Endodermal cell (in vitro differentiated cells): ENCODE measurements at regions not wholly inside any gene's neighbourhood (a gene's known extent, or its start where the extent isn't known, plus 50 kb on each side); places are given as distances from the start of the nearest gene placed in this dataset.

Experiments
- DNase-seq: peaks from one replicate; pipeline ENCODE4 v3.0.0-alpha.2; 2017
- H3K27ac ChIP-seq: 2 replicates; pipeline ENCODE4 v1.5.1; 2013; ENCODE audit warnings: mild to moderate bottlenecking, low read depth, low read length, moderate library complexity
- H3K27me3 ChIP-seq: 2 replicates; pipeline ENCODE4 v1.6.1; 2013; ENCODE audit warnings: mild to moderate bottlenecking, low read length, moderate library complexity; ENCODE audit not compliant: insufficient read depth, control insufficient read depth, poor library complexity, severe bottlenecking
- H3K36me3 ChIP-seq: 2 replicates; pipeline ENCODE4 v1.7.0; 2013; ENCODE audit warnings: mild to moderate bottlenecking, low read length, moderate library complexity; ENCODE audit not compliant: control insufficient read depth, insufficient read depth
- H3K4me1 ChIP-seq: one replicate; pipeline ENCODE4 v1.7.0; 2013; ENCODE audit warnings: low read length; ENCODE audit not compliant: control insufficient read depth, insufficient read depth
- H3K4me3 ChIP-seq: 2 replicates; pipeline ENCODE4 v1.5.1; 2013; ENCODE audit warnings: mild to moderate bottlenecking, low read length, moderate library complexity
- H3K9ac ChIP-seq: 2 replicates; pipeline ENCODE4 v1.6.1; 2013; ENCODE audit warnings: mild to moderate bottlenecking, low read length, moderate library complexity; ENCODE audit not compliant: poor library complexity, severe bottlenecking; ENCODE audit errors: extremely low read depth
- H3K9me3 ChIP-seq: 2 replicates; pipeline ENCODE4 v1.6.1; 2013; ENCODE audit warnings: mild to moderate bottlenecking, low read length, moderate library complexity; ENCODE audit not compliant: control insufficient read depth
- H3K27ac Mint-ChIP-seq: 2 replicates; pipeline ENCODE4 v1.8.0; 2020; ENCODE audit warnings: mixed read lengths
- H3K27me3 Mint-ChIP-seq: 2 replicates; pipeline ENCODE4 v1.8.0; 2021; ENCODE audit warnings: mild to moderate bottlenecking, mixed read lengths; ENCODE audit not compliant: insufficient read depth
- H3K36me3 Mint-ChIP-seq: 2 replicates; pipeline ENCODE4 v1.8.0; 2020; ENCODE audit warnings: low read depth, mixed read lengths
- H3K4me1 Mint-ChIP-seq: 2 replicates; pipeline ENCODE4 v1.8.0; 2020; ENCODE audit warnings: mixed read lengths
- H3K4me3 Mint-ChIP-seq: 2 replicates; pipeline ENCODE4 v1.8.0; 2020; ENCODE audit warnings: mild to moderate bottlenecking, moderate library complexity, mixed read lengths
- H3K9me3 Mint-ChIP-seq: 2 replicates; pipeline ENCODE4 v1.8.0; 2020; ENCODE audit warnings: mild to moderate bottlenecking, mixed read lengths
- WGBS, 2 experiments: methylation state at CpG; one replicate each; pipeline versions ENCODE4 v1.1.5 to v1.1.7; 2013; ENCODE audit warnings: missing lambda C conversion rate in 2 of 2, mixed read lengths in 1 of 2; ENCODE audit not compliant: insufficient coverage in 1 of 2, insufficient read length in 1 of 2; 5-methylcytosine and 5-hydroxymethylcytosine counted together
- TF ChIP-seq, protein P1 (sequence below): fragments of 200-600 bp; sonication (generic); conservative IDR thresholded peaks from 2 replicates; pipeline ENCODE4 v1.5.0; 2021; ENCODE audit warnings: antibody characterized with exemption, mild to moderate bottlenecking

DNA sequence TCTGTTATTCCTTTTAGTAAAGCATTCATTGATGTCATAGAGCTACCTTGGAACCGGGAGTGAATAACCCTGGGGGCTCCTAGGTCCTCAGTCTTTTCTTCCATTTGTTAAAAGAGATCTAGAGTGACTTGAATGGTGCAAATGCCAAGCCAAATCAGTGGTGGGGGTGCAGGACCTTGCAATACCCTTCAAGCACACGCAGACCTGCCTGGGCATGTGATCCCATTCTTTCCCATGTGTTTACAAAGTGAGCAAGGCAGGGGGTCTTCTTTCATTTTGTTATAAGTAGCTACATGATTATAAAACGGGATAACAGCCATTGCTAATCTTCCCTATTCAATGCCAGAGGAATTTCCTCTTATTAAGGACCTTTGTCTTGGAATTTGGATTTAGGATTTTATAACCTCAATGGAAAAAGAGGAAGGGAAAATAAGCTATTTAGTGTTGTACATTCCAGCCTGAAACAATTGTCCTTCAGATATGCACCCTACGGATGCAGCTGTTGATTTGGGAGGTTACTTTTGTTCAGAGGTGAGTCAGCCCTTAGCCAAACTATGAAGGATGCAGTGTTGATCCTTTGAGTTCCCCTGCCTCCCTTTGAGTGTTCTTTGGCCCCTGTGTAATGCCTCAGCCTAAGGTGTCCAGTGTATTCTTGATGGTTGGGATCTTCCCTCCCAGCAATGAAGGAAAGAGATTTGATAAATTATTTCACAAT lies 623.8 kb upstream of the HTR2C start:
- H3K9me3 Mint-ChIP-seq = peaks cover 2% of the 10 kb centered on the region
- no peaks in the 10 kb centered on the region for H3K27me3 Mint-ChIP-seq
- peaks cover 39% of the 10 kb centered on the region for H3K36me3 Mint-ChIP-seq
- Histone ChIP-seq H3K27me3 (no peaks in the 10 kb centered on the region), H3K4me3 (no peak overlapping the region), H3K27ac (no peak overlapping the region), H3K9ac (no peak overlapping the region), H3K9me3 (no peaks in the 10 kb centered on the region), H3K36me3 (no peaks in the 10 kb centered on the region), H3K4me1 (no peaks in the 10 kb centered on the region)
- H3K4me3 Mint-ChIP-seq = no peak overlapping the region
- 42% methylated on average over 3 of the region's 4 CpGs; no CpG with 5 or more reads in 1 of the 2 experiments for WGBS, 2 experiments
- DNase-seq = peak; percentile 62
- TF ChIP-seq, protein P1, sequence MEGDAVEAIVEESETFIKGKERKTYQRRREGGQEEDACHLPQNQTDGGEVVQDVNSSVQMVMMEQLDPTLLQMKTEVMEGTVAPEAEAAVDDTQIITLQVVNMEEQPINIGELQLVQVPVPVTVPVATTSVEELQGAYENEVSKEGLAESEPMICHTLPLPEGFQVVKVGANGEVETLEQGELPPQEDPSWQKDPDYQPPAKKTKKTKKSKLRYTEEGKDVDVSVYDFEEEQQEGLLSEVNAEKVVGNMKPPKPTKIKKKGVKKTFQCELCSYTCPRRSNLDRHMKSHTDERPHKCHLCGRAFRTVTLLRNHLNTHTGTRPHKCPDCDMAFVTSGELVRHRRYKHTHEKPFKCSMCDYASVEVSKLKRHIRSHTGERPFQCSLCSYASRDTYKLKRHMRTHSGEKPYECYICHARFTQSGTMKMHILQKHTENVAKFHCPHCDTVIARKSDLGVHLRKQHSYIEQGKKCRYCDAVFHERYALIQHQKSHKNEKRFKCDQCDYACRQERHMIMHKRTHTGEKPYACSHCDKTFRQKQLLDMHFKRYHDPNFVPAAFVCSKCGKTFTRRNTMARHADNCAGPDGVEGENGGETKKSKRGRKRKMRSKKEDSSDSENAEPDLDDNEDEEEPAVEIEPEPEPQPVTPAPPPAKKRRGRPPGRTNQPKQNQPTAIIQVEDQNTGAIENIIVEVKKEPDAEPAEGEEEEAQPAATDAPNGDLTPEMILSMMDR = no peak
- H3K27ac Mint-ChIP-seq = peak overlapping the region; percentile 58
- H3K4me1 Mint-ChIP-seq = peaks cover 13% of the 10 kb centered on the region

DNA sequence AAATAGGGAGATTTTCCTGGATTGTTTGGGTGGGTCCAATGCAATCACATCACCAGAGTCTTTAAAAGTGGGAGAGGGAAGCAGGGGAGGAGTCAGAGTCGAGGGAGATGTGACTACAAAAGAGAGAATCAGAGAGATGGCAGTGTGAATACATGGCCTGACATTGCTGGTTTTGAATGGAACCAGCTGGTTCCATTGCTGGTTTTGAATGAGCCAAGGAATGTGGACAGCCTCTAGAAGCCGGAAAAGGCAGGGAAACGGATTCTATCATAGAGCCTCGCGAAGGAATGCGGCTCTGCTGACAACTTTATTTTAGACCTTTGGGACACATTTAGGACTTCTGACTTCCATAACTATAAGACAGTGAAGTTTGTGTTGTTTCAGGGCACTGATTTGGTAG lies 627.0 kb upstream of the HTR2C start:
- Mint-ChIP-seq H3K27ac (no peak overlapping the region), H3K36me3 (peaks cover 64% of the 10 kb centered on the region)
- WGBS, 2 experiments = 96% methylated on average over 6 of the region's 6 CpGs; no CpG with 5 or more reads in 1 of the 2 experiments

DNA sequence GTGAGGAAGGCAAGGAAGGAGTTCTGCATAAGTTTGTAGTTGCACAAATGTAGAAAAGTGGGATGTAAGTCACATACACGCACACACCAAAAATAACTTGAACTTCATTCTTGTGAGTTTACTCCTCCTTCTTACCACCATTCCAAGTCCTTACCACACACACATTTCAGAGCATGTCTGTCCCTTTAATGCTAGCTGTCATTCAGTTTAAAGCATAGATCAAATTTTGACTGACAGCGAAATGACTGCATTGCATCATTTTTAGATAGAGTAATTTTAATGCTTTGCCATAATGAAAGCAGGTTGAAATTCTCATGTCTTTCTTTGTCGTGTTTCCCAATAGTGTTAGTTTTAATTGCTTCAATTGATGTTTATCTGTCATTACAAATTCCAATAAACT lies 629.6 kb upstream of the HTR2C start:
- WGBS, 2 experiments = 96% methylated on average over 2 of the region's 3 CpGs; no CpG with 5 or more reads in 1 of the 2 experiments
- H3K27me3 Mint-ChIP-seq = no peaks in the 10 kb centered on the region
- no peak overlapping the region for H3K27ac Mint-ChIP-seq
- H3K9ac ChIP-seq = no peak overlapping the region
- no peak overlapping the region for H3K4me3 Mint-ChIP-seq
- peaks cover 4% of the 10 kb centered on the region for H3K4me1 Mint-ChIP-seq
- no peaks in the 10 kb centered on the region for H3K4me1 ChIP-seq
- DNase-seq = no peak
- H3K27ac ChIP-seq = no peak overlapping the region
- H3K4me3 ChIP-seq = no peak overlapping the region
- H3K9me3 ChIP-seq = peaks cover 22% of the 10 kb centered on the region
- H3K36me3 ChIP-seq = peaks cover 9% of the 10 kb centered on the region
- no peaks in the 10 kb centered on the region for H3K27me3 ChIP-seq
- peaks cover 77% of the 10 kb centered on the region for H3K36me3 Mint-ChIP-seq
- TF ChIP-seq, protein P1 = no peak
- peaks cover 19% of the 10 kb centered on the region for H3K9me3 Mint-ChIP-seq

More for the DNA sequence above, 627.0 kb upstream of the HTR2C start:
- H3K4me3 ChIP-seq = no peak overlapping the region
- TF ChIP-seq, protein P1 = no peak
- Mint-ChIP-seq H3K4me3 (no peak overlapping the region), H3K4me1 (peaks cover 11% of the 10 kb centered on the region), H3K9me3 (peaks cover 15% of the 10 kb centered on the region), H3K27me3 (no peaks in the 10 kb centered on the region)
- DNase-seq = no peak
- H3K27ac ChIP-seq = no peak overlapping the region
- no peak overlapping the region for H3K9ac ChIP-seq
- H3K36me3 ChIP-seq = peaks cover 5% of the 10 kb centered on the region
- H3K4me1 ChIP-seq = no peaks in the 10 kb centered on the region
- H3K27me3 ChIP-seq = no peaks in the 10 kb centered on the region
- H3K9me3 ChIP-seq = peaks cover 12% of the 10 kb centered on the region
